ENCODE measurements at regions not wholly inside any gene's neighbourhood (a gene's known extent, or its start where the extent isn't known, plus 50 kb on each side); places are given as distances from the start of the nearest gene placed in this dataset.

GRCh38 chr12:84698576-84699333 lies 213.8 kb downstream of the SLC6A15 start:
- POLR2A ChIA-PET, result no interaction called here
- DNase-seq, result no peak
- ATAC-seq, result no peak
- no peak overlapping the region for H3K4me3 Mint-ChIP-seq
- no peak overlapping the region for H3K27ac Mint-ChIP-seq
- no peaks in the 10 kb centered on the region for H3K9me3 Mint-ChIP-seq (ENCODE audit: insufficient read depth)
- H3K4me1 Mint-ChIP-seq (ENCODE audit: low read depth), result no peaks in the 10 kb centered on the region
- H3K27me3 Mint-ChIP-seq (ENCODE audit: low read depth), result no peaks in the 10 kb centered on the region
- CTCF ChIA-PET, result no interaction called here
- H3K36me3 Mint-ChIP-seq (ENCODE audit: low read depth), result no peaks in the 10 kb centered on the region

- Mint-ChIP-seq H3K36me3 (ENCODE audit: low read depth) (no peaks in the 10 kb centered on the region), H3K27me3 (ENCODE audit: low read depth) (no peaks in the 10 kb centered on the region), H3K27ac (no peak overlapping the region), H3K4me1 (ENCODE audit: low read depth) (no peaks in the 10 kb centered on the region), H3K4me3 (no peak overlapping the region), H3K9me3 (ENCODE audit: insufficient read depth) (no peaks in the 10 kb centered on the region)
- ATAC-seq (no peak), DNase-seq (no peak)
- CTCF ChIA-PET, result no interaction called here
- POLR2A ChIA-PET, result no interaction called here
These were observed 215.6 kb downstream of the SLC6A15 start for GRCh38 chr12:84696908-84697540.

- no peaks in the 10 kb centered on the region for H3K4me1 Mint-ChIP-seq (ENCODE audit: low read depth)
- H3K27me3 Mint-ChIP-seq (ENCODE audit: low read depth), result no peaks in the 10 kb centered on the region
- no peak overlapping the region for H3K4me3 Mint-ChIP-seq
- CTCF ChIA-PET, result no interaction called here
- DNase-seq, result no peak
- no peaks in the 10 kb centered on the region for H3K9me3 Mint-ChIP-seq (ENCODE audit: insufficient read depth)
- POLR2A ChIA-PET, result no interaction called here
- no peak for ATAC-seq
- H3K27ac Mint-ChIP-seq, result no peak overlapping the region
- H3K36me3 Mint-ChIP-seq (ENCODE audit: low read depth), result no peaks in the 10 kb centered on the region
These were observed 216.3 kb downstream of the SLC6A15 start for GRCh38 chr12:84696281-84696680.

GRCh38 chr12:84694116-84694515 lies 218.5 kb downstream of the SLC6A15 start:
- Mint-ChIP-seq H3K36me3 (ENCODE audit: low read depth) (no peaks in the 10 kb centered on the region), H3K4me1 (ENCODE audit: low read depth) (no peaks in the 10 kb centered on the region), H3K27ac (no peak overlapping the region), H3K9me3 (ENCODE audit: insufficient read depth) (no peaks in the 10 kb centered on the region), H3K4me3 (no peak overlapping the region), H3K27me3 (ENCODE audit: low read depth) (no peaks in the 10 kb centered on the region)
- POLR2A ChIA-PET, result no interaction called here
- DNase-seq (no peak), ATAC-seq (no peak)
- CTCF ChIA-PET, result no interaction called here

GRCh38 chr12:84692071-84692470 lies 220.5 kb downstream of the SLC6A15 start:
- H3K4me1 Mint-ChIP-seq (ENCODE audit: low read depth), result no peaks in the 10 kb centered on the region
- ATAC-seq (no peak), DNase-seq (no peak)
- H3K27ac Mint-ChIP-seq, result no peak overlapping the region
- H3K9me3 Mint-ChIP-seq (ENCODE audit: insufficient read depth), result no peaks in the 10 kb centered on the region
- CTCF ChIA-PET, result no interaction called here
- H3K4me3 Mint-ChIP-seq, result no peak overlapping the region
- no peaks in the 10 kb centered on the region for H3K36me3 Mint-ChIP-seq (ENCODE audit: low read depth)
- POLR2A ChIA-PET, result no interaction called here
- no peaks in the 10 kb centered on the region for H3K27me3 Mint-ChIP-seq (ENCODE audit: low read depth)

GRCh38 chr12:84691266-84691665 lies 221.3 kb downstream of the SLC6A15 start:
- DNase-seq (no peak), ATAC-seq (no peak)
- Mint-ChIP-seq H3K36me3 (ENCODE audit: low read depth) (no peaks in the 10 kb centered on the region), H3K4me1 (ENCODE audit: low read depth) (no peaks in the 10 kb centered on the region), H3K27me3 (ENCODE audit: low read depth) (no peaks in the 10 kb centered on the region), H3K27ac (no peak overlapping the region), H3K4me3 (no peak overlapping the region), H3K9me3 (ENCODE audit: insufficient read depth) (no peaks in the 10 kb centered on the region)
- CTCF ChIA-PET, result no interaction called here
- POLR2A ChIA-PET, result no interaction called here

GRCh38 chr12:84689638-84690037 lies 223.0 kb downstream of the SLC6A15 start:
- no peaks in the 10 kb centered on the region for H3K27me3 Mint-ChIP-seq (ENCODE audit: low read depth)
- no peak overlapping the region for H3K4me3 Mint-ChIP-seq
- H3K36me3 Mint-ChIP-seq (ENCODE audit: low read depth), result no peaks in the 10 kb centered on the region
- ChIA-PET CTCF (no interaction called here), POLR2A (no interaction called here)
- ATAC-seq (no peak), DNase-seq (no peak)
- no peaks in the 10 kb centered on the region for H3K9me3 Mint-ChIP-seq (ENCODE audit: insufficient read depth)
- no peaks in the 10 kb centered on the region for H3K4me1 Mint-ChIP-seq (ENCODE audit: low read depth)
- H3K27ac Mint-ChIP-seq, result no peak overlapping the region

GRCh38 chr12:84685379-84685778 lies 227.2 kb downstream of the SLC6A15 start:
- ChIA-PET POLR2A (no interaction called here), CTCF (no interaction called here)
- Mint-ChIP-seq H3K27me3 (ENCODE audit: low read depth) (no peaks in the 10 kb centered on the region), H3K36me3 (ENCODE audit: low read depth) (no peaks in the 10 kb centered on the region), H3K9me3 (ENCODE audit: insufficient read depth) (no peaks in the 10 kb centered on the region), H3K27ac (no peak overlapping the region), H3K4me3 (no peak overlapping the region), H3K4me1 (ENCODE audit: low read depth) (no peaks in the 10 kb centered on the region)
- DNase-seq (no peak), ATAC-seq (no peak)

GRCh38 chr12:84676787-84677186 lies 235.8 kb downstream of the SLC6A15 start:
- Mint-ChIP-seq H3K36me3 (ENCODE audit: low read depth) (no peaks in the 10 kb centered on the region), H3K27me3 (ENCODE audit: low read depth) (no peaks in the 10 kb centered on the region), H3K9me3 (ENCODE audit: insufficient read depth) (no peaks in the 10 kb centered on the region), H3K4me1 (ENCODE audit: low read depth) (no peaks in the 10 kb centered on the region), H3K4me3 (no peak overlapping the region), H3K27ac (no peak overlapping the region)
- DNase-seq (no peak), ATAC-seq (no peak)
- CTCF ChIA-PET, result no interaction called here
- POLR2A ChIA-PET, result no interaction called here

GRCh38 chr12:84661786-84662185 lies 250.8 kb downstream of the SLC6A15 start:
- no peak for ATAC-seq
- ChIA-PET CTCF (no interaction called here), POLR2A (no interaction called here)
- no peaks in the 10 kb centered on the region for H3K27me3 Mint-ChIP-seq (ENCODE audit: low read depth)
- no peaks in the 10 kb centered on the region for H3K4me1 Mint-ChIP-seq (ENCODE audit: low read depth)
- H3K27ac Mint-ChIP-seq, result no peak overlapping the region
- no peaks in the 10 kb centered on the region for H3K36me3 Mint-ChIP-seq (ENCODE audit: low read depth)
- no peak overlapping the region for H3K4me3 Mint-ChIP-seq
- peaks cover 7% of the 10 kb centered on the region for H3K9me3 Mint-ChIP-seq (ENCODE audit: insufficient read depth)
- no peak for DNase-seq

GRCh38 chr12:84660139-84660538 lies 252.5 kb downstream of the SLC6A15 start:
- H3K4me1 Mint-ChIP-seq (ENCODE audit: low read depth), result no peaks in the 10 kb centered on the region
- H3K36me3 Mint-ChIP-seq (ENCODE audit: low read depth), result no peaks in the 10 kb centered on the region
- no peak for DNase-seq

GRCh38 chr12:84658877-84659276 lies 253.7 kb downstream of the SLC6A15 start:
- DNase-seq, result no peak
- Mint-ChIP-seq H3K27ac (no peak overlapping the region), H3K27me3 (ENCODE audit: low read depth) (no peaks in the 10 kb centered on the region), H3K4me3 (no peak overlapping the region), H3K4me1 (ENCODE audit: low read depth) (no peaks in the 10 kb centered on the region), H3K36me3 (ENCODE audit: low read depth) (no peaks in the 10 kb centered on the region), H3K9me3 (ENCODE audit: insufficient read depth) (peaks cover 7% of the 10 kb centered on the region)
- ChIA-PET CTCF (no interaction called here), POLR2A (no interaction called here)
- no peak for ATAC-seq

More at GRCh38 chr12:84660139-84660538, 252.5 kb downstream of the SLC6A15 start:
- Mint-ChIP-seq H3K27me3 (ENCODE audit: low read depth) (no peaks in the 10 kb centered on the region), H3K9me3 (ENCODE audit: insufficient read depth) (peaks cover 7% of the 10 kb centered on the region), H3K4me3 (no peak overlapping the region), H3K27ac (no peak overlapping the region)
- ChIA-PET POLR2A (no interaction called here), CTCF (no interaction called here)
- ATAC-seq, result no peak

- DNase-seq (no peak), ATAC-seq (no peak)
- H3K27ac Mint-ChIP-seq, result no peak overlapping the region
- H3K4me3 Mint-ChIP-seq, result no peak overlapping the region
- ChIA-PET POLR2A (no interaction called here), CTCF (no interaction called here)
- peaks cover 7% of the 10 kb centered on the region for H3K9me3 Mint-ChIP-seq (ENCODE audit: insufficient read depth)
- H3K4me1 Mint-ChIP-seq (ENCODE audit: low read depth), result no peaks in the 10 kb centered on the region
- no peaks in the 10 kb centered on the region for H3K36me3 Mint-ChIP-seq (ENCODE audit: low read depth)
- no peaks in the 10 kb centered on the region for H3K27me3 Mint-ChIP-seq (ENCODE audit: low read depth)
These were observed 255.9 kb downstream of the SLC6A15 start for GRCh38 chr12:84656705-84657104.
